ENCODE measurements at regions not wholly inside any gene's neighbourhood (a gene's known extent, or its start where the extent isn't known, plus 50 kb on each side); places are given as distances from the start of the nearest gene placed in this dataset.
"Not testable (repeated sequence)": the region's sequence is repeated elsewhere in the genome, so short reads cannot be mapped to it uniquely, and the experiment has no call there.

- not testable (repeated sequence) for DNase-seq
These were observed 204.0 kb upstream of the FRG1 start for GRCh38 chr4:189736656-189737055.

GRCh38 chr4:189740118-189740517, 200.6 kb upstream of the FRG1 start:
- not testable (repeated sequence) for DNase-seq

DNA sequence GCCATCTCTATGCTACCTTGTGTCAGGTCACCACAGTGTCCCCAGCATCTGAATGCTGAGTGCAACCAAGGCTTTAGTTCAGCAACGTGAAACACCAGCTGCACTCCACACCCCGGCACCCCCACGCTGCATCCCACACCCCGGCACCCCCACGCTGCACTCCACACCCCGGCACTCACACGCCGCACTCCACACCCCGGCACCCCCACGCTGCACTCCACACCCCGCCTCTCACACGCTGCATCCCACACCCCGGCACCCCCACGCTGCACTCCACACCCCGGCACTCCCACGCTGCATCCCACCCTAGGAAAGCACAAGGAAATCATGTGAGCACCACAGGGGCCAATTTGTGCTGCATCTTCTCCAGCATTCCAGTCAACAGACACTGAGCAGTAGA, 199.8 kb upstream of the FRG1 start:
- DNase-seq = no peak

DNA sequence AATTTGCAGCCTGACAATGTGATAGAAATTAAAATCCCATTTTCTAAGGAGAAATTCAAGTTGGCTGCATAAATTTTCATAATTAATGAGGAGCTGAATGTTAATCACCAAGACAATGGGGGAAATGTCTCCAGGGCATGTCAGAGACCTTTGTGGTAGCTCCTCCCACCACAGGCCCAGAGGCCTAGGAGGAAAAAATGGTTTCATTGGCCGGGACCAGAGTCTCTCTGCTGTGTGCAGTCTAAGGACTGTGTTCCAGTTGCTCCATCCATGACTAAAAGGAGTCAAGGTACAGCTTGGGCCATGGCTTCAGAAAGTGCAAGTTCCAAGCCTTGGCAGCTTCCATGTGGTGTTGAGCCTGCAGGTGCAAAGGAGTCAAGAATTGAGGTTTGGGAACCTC, 187.6 kb upstream of the FRG1 start:
- not testable (repeated sequence) for DNase-seq

DNA sequence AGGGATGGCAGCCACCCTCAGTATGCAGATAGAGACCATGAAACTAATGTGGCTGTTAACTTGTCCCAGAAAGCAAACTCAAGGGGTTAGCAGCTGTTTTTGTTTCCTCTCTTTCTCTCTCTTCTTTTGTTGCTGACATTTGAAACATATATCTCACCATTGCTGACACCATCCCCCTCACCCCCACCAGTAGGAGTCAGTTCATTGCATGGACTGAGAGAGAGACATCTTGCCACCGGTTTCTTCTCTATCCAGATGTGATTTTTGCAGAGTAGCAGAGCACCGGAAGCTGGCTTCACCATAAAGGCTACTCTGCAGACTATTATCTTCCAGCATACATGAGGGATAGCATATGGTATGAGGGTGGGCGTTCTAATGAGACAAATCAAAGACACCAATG, 177.1 kb upstream of the FRG1 start:
- DNase-seq = no peak

GRCh38 chr4:189765301-189765700, 175.4 kb upstream of the FRG1 start:
- DNase-seq = no peak

DNA sequence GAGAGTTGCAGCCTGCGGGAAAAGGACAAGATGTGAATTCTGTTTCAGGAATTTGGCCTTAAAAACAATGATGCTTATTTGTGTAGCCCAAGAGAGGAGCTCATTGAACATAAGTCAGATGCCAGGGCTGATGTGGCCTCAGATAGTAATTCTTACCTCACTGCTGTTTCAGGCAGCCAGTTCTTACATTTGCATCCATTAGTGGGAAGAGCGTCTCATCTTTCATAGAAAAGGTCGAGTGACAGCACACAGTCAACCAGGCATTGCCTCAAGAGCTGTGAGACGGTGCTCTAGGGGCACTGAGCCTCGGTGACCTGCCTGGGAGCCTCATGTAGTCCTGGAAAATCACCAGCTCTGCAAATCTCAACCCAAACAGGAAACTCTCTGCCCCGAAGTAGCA, 174.9 kb upstream of the FRG1 start:
- DNase-seq = no peak

GRCh38 chr4:189767941-189768340, 172.7 kb upstream of the FRG1 start:
- DNase-seq = no peak

DNA sequence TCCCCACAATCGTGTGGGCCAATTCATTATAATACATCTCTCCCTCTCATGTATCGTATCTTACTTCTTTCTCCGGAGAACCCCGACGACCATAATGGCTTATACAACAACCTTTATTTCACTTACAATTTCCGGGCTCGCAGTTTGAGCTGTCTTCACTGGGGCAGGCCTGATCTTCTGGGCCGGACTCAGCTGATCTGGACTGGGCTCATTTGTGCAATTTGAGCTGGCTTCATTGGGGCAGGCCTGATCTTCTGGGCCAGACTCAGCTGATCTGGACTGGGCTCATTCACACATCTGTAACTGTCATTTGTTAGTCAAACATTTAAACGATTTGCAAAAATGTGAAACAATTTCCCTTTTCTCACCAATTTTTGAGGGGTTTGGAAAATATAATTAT, 171.5 kb upstream of the FRG1 start:
- DNase-seq = no peak

DNA sequence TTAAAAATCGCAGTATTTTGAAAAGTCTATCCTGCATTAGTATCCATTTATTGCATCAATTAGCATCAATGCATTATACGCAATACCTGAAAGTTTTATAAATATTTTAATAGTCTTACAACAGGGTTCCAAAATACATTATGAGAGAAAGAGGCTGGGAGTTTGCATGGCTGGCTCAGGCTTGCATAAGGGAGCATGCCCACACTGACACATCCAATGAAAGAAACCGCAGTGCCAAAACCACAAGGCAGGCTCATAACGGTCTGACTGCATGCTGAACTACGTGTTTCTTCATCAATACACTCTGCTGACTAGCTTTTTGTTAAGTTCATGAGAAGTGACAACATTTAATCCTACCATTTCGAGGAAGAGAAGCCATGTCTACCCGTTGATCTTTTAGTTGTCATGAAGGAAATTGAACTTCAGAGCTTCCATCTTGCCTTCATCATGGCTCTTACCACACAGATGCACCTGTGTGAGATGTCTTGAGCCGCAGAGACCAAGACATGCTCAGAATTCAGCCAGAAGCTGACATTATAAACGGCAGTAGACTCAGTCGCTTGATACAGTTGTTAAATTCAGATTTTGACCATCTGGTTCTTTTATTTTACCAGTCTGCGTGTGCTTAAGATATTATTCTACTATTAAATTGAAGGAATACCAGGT, 168.8 kb upstream of the FRG1 start:
- DNase-seq = no peak

GRCh38 chr4:189773909-189774308, 166.8 kb upstream of the FRG1 start:
- no peak for DNase-seq

DNA sequence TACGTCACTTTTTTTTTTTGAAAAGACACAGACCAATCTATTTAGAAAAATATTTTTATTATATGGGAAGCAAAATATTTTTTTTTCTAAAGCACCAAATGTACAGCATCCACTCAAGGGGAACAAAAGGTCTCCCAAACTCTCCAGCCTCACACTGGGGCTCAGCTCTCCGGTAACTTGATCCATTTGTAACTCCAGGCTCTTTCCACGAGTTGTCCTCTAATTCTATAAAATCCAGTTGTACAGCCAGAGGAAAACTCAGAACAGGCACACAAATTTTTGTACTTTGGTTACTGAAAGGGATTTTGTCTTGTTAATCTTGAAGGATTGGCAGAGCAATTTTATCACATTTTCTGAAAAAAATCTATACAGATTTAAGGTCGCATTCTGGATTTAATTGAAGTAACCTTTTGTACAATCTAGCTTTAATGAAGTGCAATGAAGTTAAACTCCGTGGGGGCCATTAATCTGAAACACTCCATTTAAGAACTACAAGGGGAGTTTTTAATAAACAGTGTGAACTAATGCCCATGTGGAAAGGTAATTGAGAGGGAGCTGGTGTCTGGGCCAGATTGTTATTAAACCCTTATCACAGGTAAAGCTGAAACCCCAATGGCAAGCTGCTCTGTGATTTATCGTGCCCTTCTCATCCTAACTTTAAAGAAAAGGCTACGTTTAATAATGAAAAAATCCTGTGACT, 161.2 kb upstream of the FRG1 start:
- no peak for DNase-seq

DNA sequence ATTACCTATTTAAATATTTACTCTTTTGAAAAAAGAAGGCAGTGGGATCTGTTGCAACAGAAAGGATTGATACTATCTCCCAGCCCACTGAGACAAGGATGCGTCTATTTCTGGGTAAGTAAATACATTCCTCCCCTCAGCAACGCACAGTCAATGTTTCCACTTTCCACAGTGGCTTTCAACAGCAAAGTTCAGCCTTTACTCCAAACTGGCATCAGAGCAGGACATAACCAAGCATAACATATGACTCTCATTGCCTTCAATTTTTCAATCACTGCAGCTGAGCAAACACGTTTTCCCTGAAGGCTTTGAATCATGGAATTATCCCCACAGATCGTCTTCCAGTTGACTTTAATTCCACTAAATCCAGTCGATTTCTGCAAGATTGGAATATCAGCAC, 160.3 kb upstream of the FRG1 start:
- no peak for DNase-seq

- DNase-seq = no peak
These were observed 156.0 kb upstream of the FRG1 start for GRCh38 chr4:189784651-189785050.

DNA sequence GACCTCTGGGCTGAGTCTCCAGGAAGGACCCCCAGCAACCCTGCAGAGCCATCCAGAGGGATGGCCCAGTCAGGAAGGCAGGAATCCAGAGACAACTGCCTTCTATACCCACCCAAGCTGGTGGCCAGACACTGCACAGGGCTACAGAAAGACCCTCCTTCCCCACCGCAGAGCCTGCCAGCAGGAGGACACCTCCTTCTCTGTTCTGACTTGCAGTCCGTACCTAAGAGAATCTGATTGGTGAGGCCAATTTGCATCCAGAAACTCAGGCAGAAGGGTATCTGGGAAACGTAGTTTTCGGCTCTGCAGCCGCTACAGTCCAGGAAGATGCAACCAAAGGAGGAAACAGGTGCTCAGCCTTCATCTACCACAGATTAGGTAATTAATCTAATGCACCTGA, 155.4 kb upstream of the FRG1 start:
- DNase-seq = no peak

- no peak for DNase-seq
These were observed 154.2 kb upstream of the FRG1 start for GRCh38 chr4:189786447-189786846.

GRCh38 chr4:189787216-189788031, 153.2 kb upstream of the FRG1 start:
- peak; percentile 3 for DNase-seq

DNA sequence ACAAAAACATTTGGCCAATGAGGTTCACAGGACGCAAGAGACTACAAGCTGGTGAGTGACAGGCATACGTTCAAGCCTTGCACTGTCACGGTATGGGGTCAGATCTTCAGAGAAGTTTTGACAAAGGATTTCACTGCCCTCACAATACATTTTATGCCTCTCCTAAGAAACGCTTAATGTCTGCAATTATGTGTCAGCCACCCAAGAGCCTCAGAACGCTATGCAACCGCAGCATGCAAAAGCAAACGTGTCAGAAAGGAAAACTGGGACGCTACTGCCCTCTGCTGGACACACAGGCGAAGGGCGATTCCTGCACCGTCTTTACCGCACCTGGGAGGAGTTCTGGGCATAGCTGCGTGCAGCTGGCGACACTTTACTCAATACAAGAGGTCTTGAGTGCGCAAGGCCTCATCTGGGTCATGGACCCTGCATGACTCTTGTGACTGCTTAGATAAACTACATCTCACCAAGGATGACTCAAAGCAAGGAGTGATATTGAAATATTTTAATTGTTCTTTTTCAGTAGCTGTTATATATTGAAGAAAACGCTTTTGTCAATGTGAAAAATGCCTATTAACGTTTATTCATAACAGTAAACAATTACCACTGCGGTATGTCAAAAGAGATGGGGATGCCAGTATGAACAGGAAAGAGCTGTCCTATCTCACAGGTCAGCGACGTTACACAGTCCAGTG, 147.6 kb upstream of the FRG1 start:
- DNase-seq = peak; percentile 69

DNA sequence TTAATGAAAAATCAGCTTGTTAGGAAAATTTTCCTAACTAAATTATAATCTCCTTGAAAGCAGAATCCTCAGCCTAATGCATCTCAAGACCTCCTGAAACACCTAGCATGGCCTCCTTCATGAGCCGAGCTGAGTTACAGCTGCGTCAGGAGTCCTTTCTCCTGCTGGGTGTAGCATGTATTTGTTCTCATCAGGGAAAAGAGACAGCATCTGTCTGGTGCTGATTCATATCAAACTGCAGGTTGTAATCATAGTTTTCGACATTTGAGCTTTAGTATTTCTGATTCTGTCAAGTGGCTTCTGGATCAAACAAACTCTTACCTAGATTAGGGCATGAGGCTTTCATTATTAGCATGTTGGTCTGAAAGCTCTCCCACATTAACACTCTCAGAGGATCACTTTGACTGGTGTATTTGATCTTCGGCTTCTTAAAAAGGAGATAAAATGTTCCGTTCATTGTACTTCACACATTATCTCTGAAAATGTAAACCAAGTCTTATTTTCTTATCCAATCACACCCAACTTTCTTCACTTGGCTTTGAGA, 140.1 kb upstream of the FRG1 start:
- DNase-seq = no peak

DNA sequence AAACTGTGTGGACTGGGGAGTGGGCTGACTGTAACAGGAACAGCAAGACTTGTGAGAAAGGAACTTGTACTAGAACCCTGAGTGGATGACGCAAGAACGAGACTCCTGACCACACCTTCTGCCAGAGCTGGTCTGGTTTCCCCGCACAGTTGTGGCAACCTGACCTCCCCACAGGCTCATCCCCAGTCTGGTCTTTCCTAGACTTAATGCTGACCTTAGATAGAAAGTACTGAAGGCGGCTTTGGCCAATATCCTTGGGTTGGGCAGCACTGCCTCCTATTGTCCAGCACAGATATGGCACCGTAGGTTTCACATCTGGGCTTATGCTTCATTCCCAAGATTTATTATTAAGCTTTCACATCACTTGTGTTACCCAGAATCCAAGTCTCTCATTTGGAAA, 137.8 kb upstream of the FRG1 start:
- no peak for DNase-seq

DNA sequence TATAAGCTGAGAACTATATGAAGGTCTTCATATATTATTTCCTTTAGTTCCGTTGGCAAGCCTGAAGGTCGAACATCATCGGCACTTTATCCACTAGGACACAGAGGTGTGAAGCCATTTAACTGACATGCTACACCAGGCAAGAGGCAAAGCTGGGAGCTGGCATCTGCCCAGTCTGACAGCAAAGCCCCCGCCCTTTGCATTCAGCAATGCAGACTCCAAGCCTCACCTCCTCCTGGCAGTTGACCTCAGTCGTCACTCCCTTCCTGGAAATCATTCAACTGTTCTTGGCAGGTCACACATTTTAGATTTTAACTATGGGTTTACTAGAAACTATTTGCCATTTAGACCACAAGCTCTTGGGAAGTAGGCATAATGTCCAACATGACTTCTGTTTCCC, 135.8 kb upstream of the FRG1 start:
- DNase-seq = no peak

DNA sequence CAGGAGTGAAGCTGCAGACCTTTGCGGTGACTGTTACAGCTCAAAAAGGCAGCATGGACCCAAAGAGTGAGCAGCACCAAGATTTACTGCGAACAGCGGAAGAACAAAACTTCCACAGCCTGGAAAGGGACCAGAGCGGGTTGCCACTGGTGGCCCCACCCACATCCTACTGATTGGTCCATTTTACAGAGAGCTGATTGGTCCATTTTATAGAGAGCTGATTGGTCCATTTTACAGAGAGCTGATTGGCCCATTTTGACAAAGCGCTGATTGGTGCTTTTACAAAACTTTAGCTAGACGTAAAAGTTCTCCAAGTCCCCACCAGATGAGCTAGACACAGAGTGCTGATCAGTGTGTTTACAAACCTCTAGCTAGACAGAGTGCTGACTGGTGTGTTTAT, 134.2 kb upstream of the FRG1 start:
- no peak for DNase-seq

- no peak for DNase-seq
These were observed 133.6 kb upstream of the FRG1 start for GRCh38 chr4:189807031-189807430.
